B cell (primary cell): ENCODE measurements at regions not wholly inside any gene's neighbourhood (a gene's known extent, or its start where the extent isn't known, plus 50 kb on each side); places are given as distances from the start of the nearest gene placed in this dataset.

ENCODE experiments used
- ATAC-seq: fragments of 200-7000 bp; cut with Tn5 transposase; one replicate; pipeline ENCODE4 v1.10.0; 2021; ENCODE audit warnings: low read depth, mild to moderate bottlenecking, moderate number of reproducible peaks, moderate library complexity
- CTCF ChIA-PET: fragments of 350-600 bp; sonication (Branson Sonifier 250); formaldehyde crosslinking; loops from one replicate; lab custom pipeline; 2021; ENCODE audit warnings: antibody characterized with exemption, inconsistent platforms; lab: Charles Lee
- POLR2A ChIA-PET: fragments of 350-600 bp; sonication (Branson Sonifier 250); formaldehyde crosslinking; loops from one replicate; lab custom pipeline; 2021; ENCODE audit warnings: antibody characterized with exemption; lab: Charles Lee
- DNase-seq: peaks from one replicate; pipeline ENCODE4 v3.0.0; 2013
- H2AFZ ChIP-seq: 2 replicates; pipeline ENCODE4 v1.6.1; 2012; ENCODE audit warnings: mild to moderate bottlenecking, low read depth, low read length; ENCODE audit not compliant: insufficient read depth, poor library complexity, severe bottlenecking
- H3K27ac ChIP-seq, 2 donors: 1 replicate in 1 of 2; 2 replicates in 1 of 2; pipeline ENCODE4 v1.5.1; 2012 to 2013; ENCODE audit warnings: low read length in 2 of 2, mild to moderate bottlenecking in 2 of 2, moderate library complexity in 1 of 2
- H3K27me3 ChIP-seq, 4 experiments: fragments of 200-600 bp in 1 of 4; sonication (generic) in 1 of 4; replicated peaks in 1 of 4; 1 replicate in 2 of 4; 2 replicates in 2 of 4; pipeline versions ENCODE4 v1.6.1 to v1.7.0; 2013 to 2016; ENCODE audit warnings: low read length in 3 of 4, mild to moderate bottlenecking in 2 of 4, mixed read lengths in 1 of 4, moderate library complexity in 1 of 4; ENCODE audit not compliant: insufficient read depth in 4 of 4, control insufficient read depth in 3 of 4; ENCODE audit errors: control extremely low read depth in 1 of 4
- H3K36me3 ChIP-seq, 2 experiments: replicated peaks in 1 of 2; 1 replicate in 1 of 2; 2 replicates in 1 of 2; pipeline versions ENCODE4 v1.6.1 to v1.7.1; 2013; ENCODE audit warnings: low read length in 1 of 2; ENCODE audit not compliant: insufficient read depth in 2 of 2, control insufficient read depth in 1 of 2; ENCODE audit errors: control extremely low read depth in 1 of 2, extremely low read depth in 1 of 2
- H3K4me1 ChIP-seq, 2 donors: fragments of 200-600 bp in 1 of 2; sonication (generic) in 1 of 2; 1 replicate in 1 of 2; 2 replicates in 1 of 2; pipeline versions ENCODE4 v1.5.1 to v1.6.1; 2013 to 2017; ENCODE audit warnings: low read length in 2 of 2; ENCODE audit not compliant: control insufficient read depth in 2 of 2, insufficient read depth in 2 of 2
- H3K4me2 ChIP-seq: replicated peaks from 2 replicates; pipeline ENCODE3; 2012; ENCODE audit warnings: mild to moderate bottlenecking, low read depth, low read length; ENCODE audit not compliant: poor library complexity, severe bottlenecking
- H3K4me3 ChIP-seq, 5 experiments: fragments of 200-600 bp in 1 of 5; sonication (generic) in 1 of 5; 1 replicate in 3 of 5; 2 replicates in 2 of 5; pipeline versions ENCODE4 v1.5.1 to v1.7.0; 2011 to 2016; ENCODE audit warnings: low read length in 4 of 5, mild to moderate bottlenecking in 4 of 5, low read depth in 2 of 5, control low read depth in 1 of 5, moderate library complexity in 1 of 5; ENCODE audit not compliant: insufficient read depth in 1 of 5; ENCODE audit errors: control extremely low read depth in 1 of 5, extremely low read depth in 1 of 5
- H3K79me2 ChIP-seq: fragments of 200-600 bp; sonication (generic); one replicate; pipeline ENCODE4 v1.6.0; 2016; ENCODE audit warnings: low read length; ENCODE audit not compliant: control insufficient read depth, insufficient read depth
- H3K9ac ChIP-seq: fragments of 200-600 bp; sonication (generic); 2 replicates; pipeline ENCODE4 v1.6.1; 2017; ENCODE audit warnings: mild to moderate bottlenecking, low read length, moderate library complexity
- H3K9me3 ChIP-seq, 3 donors: one replicate each; pipeline versions ENCODE4 v1.6.1 to v1.7.1; 2013; ENCODE audit warnings: low read length in 2 of 3; ENCODE audit not compliant: control insufficient read depth in 2 of 3, insufficient read depth in 1 of 3; ENCODE audit errors: control extremely low read depth in 1 of 3
- H4K20me1 ChIP-seq: 2 replicates; pipeline ENCODE4 v1.6.0; 2012; ENCODE audit warnings: mild to moderate bottlenecking, low read length; ENCODE audit not compliant: insufficient read depth, control insufficient read depth, poor library complexity, severe bottlenecking
- H3K27ac Mint-ChIP-seq: one replicate; pipeline ENCODE4 v1.8.0; 2021; ENCODE audit warnings: mixed read lengths
- H3K27me3 Mint-ChIP-seq: one replicate; pipeline ENCODE4 v1.8.0; 2021; ENCODE audit warnings: mixed read lengths
- H3K4me1 Mint-ChIP-seq: one replicate; pipeline ENCODE4 v1.8.0; 2021; ENCODE audit warnings: mixed read lengths
- H3K4me3 Mint-ChIP-seq: one replicate; pipeline ENCODE4 v1.8.0; 2021; ENCODE audit warnings: mixed read lengths
- H3K9me3 Mint-ChIP-seq: one replicate; pipeline ENCODE4 v1.8.0; 2022; ENCODE audit warnings: mixed read lengths; ENCODE audit not compliant: insufficient read depth
- CTCF ChIP-seq: fragments of 200-600 bp; IDR thresholded peaks from one replicate; pipeline ENCODE4 v1.8.0; 2022; ENCODE audit warnings: antibody characterized with exemption, mild to moderate bottlenecking
- EZH2 ChIP-seq: IDR thresholded peaks from 2 replicates; pipeline ENCODE4 v1.6.1; 2012; ENCODE audit warnings: borderline replicate concordance, low read depth, mild to moderate bottlenecking, moderate library complexity, low read length; ENCODE audit not compliant: insufficient read depth, poor library complexity, severe bottlenecking
- WGBS: methylation state at CpG from one replicate; pipeline ENCODE4 v1.1.5; 2013; ENCODE audit warnings: missing lambda C conversion rate; ENCODE audit not compliant: insufficient coverage; 5-methylcytosine and 5-hydroxymethylcytosine counted together
- intact Hi-C: fragments of 100-400 bp; cut with micrococcal nuclease; formaldehyde crosslinking; loops from one replicate; pipeline ENCODE4 v1.10.0; 2022

GRCh38 chr21:22056904-22057303 is 1058.7 kb downstream of the NCAM2 start:
- Histone ChIP-seq H4K20me1 (no peaks in the 10 kb centered on the region), H3K4me2 (no peak overlapping the region), H2AFZ (no peak overlapping the region), H3K27ac (no peak overlapping the region), H3K4me1 (no peaks in the 10 kb centered on the region), H3K9me3 (peaks cover 0 to 1% (median 0%) of the 10 kb centered on the region in 3 donors), H3K79me2 (no peaks in the 10 kb centered on the region), H3K9ac (no peak overlapping the region), H3K4me3 (no peak overlapping the region), H3K27me3 (no peaks in the 10 kb centered on the region), H3K36me3 (no peaks in the 10 kb centered on the region)
- H3K27ac Mint-ChIP-seq: no peak overlapping the region
- ChIA-PET CTCF (interaction anchor here (0.5 kb wide), 1 partner anchor 999 kb away, joined by 3 read pairs; no protein-coding TSS in a partner anchor), POLR2A (no interaction called here)
- no peaks in the 10 kb centered on the region for H3K27me3 Mint-ChIP-seq
- no peaks in the 10 kb centered on the region for H3K9me3 Mint-ChIP-seq
- DNase-seq (no peak), ATAC-seq (no peak)
- no peak overlapping the region for H3K4me3 Mint-ChIP-seq
- WGBS: 100% methylated on average over 2 of the region's 5 CpGs
- H3K4me1 Mint-ChIP-seq: no peaks in the 10 kb centered on the region
- TF ChIP-seq EZH2 (no peak), CTCF (no peak)
- intact Hi-C loops: no loop called here

- Histone ChIP-seq H3K4me1 (no peaks in the 10 kb centered on the region), H3K36me3 (no peaks in the 10 kb centered on the region), H2AFZ (no peak overlapping the region), H3K4me2 (no peak overlapping the region), H3K9ac (no peak overlapping the region), H3K9me3 (peaks cover 0 to 1% (median 0%) of the 10 kb centered on the region in 3 donors), H3K79me2 (no peaks in the 10 kb centered on the region), H3K4me3 (no peak overlapping the region), H3K27ac (no peak overlapping the region), H4K20me1 (no peaks in the 10 kb centered on the region), H3K27me3 (no peaks in the 10 kb centered on the region)
- ChIA-PET POLR2A (no interaction called here), CTCF (no interaction called here)
- no peaks in the 10 kb centered on the region for H3K27me3 Mint-ChIP-seq
- no peaks in the 10 kb centered on the region for H3K9me3 Mint-ChIP-seq
- ATAC-seq (no peak), DNase-seq (no peak)
- no peak overlapping the region for H3K27ac Mint-ChIP-seq
- H3K4me1 Mint-ChIP-seq: no peaks in the 10 kb centered on the region
- intact Hi-C loops: no loop called here
- TF ChIP-seq CTCF (no peak), EZH2 (no peak)
- H3K4me3 Mint-ChIP-seq: no peak overlapping the region
Observed at GRCh38 chr21:22062472-22063139, 1064.4 kb downstream of the NCAM2 start.
